SK-N-SH treated with all-trans-retinoic acid at 6 μM for 48 hours (cell line): ENCODE measurements at regions not wholly inside any gene's neighbourhood (a gene's known extent, or its start where the extent isn't known, plus 50 kb on each side); places are given as distances from the start of the nearest gene placed in this dataset.

Source experiments
- ATAC-seq: fragments of 200-7000 bp; cut with Tn5 transposase; 3 replicates; pipeline ENCODE4 v1.9.1; 2020; ENCODE audit warnings: mild to moderate bottlenecking, moderate library complexity
- ARNTL ChIP-seq: fragments of 450-650 bp; formaldehyde crosslinking; IDR thresholded peaks from 2 replicates; pipeline ENCODE4 v1.5.0; 2020; ENCODE audit warnings: low read depth, mild to moderate bottlenecking, moderate library complexity, borderline replicate concordance
- BACH2 ChIP-seq: fragments of 250-450 bp; sonication (Bioruptor Pico); IDR thresholded peaks from 2 replicates; pipeline ENCODE4 v1.9.0; 2021; ENCODE audit warnings: mild to moderate bottlenecking, borderline replicate concordance
- CREB5 ChIP-seq: fragments of 250-450 bp; sonication (Bioruptor Pico); IDR thresholded peaks from 2 replicates; pipeline ENCODE4 v1.5.1; 2020; ENCODE audit warnings: low read depth, mild to moderate bottlenecking, moderate library complexity
- CSDC2 ChIP-seq: fragments of 250-450 bp; sonication (Bioruptor Pico); IDR thresholded peaks from 2 replicates; pipeline ENCODE4 v1.5.0; 2020; ENCODE audit warnings: mild to moderate bottlenecking, moderate library complexity
- CSRNP3 ChIP-seq: fragments of 250-450 bp; sonication (Bioruptor Pico); IDR thresholded peaks from 2 replicates; pipeline ENCODE4 v1.5.1; 2021; ENCODE audit warnings: mild to moderate bottlenecking, moderate library complexity
- ESRRG ChIP-seq: fragments of 250-450 bp; sonication (Bioruptor Pico); IDR thresholded peaks from 2 replicates; pipeline ENCODE4 v1.6.1; 2021; ENCODE audit warnings: mild to moderate bottlenecking
- GLIS3 ChIP-seq: fragments of 250-450 bp; sonication (Bioruptor Pico); IDR thresholded peaks from 2 replicates; pipeline ENCODE4 v1.5.0; 2020; ENCODE audit warnings: mild to moderate bottlenecking, moderate library complexity
- ISL1 ChIP-seq: fragments of 250-450 bp; sonication (Bioruptor Pico); IDR thresholded peaks from 2 replicates; pipeline ENCODE4 v2.1.2; 2022; ENCODE audit warnings: mild to moderate bottlenecking, moderate library complexity
- OSR1 ChIP-seq: fragments of 250-450 bp; sonication (Bioruptor Pico); IDR thresholded peaks from 2 replicates; pipeline ENCODE4 v1.8.0; 2022; ENCODE audit warnings: moderate library complexity, mild to moderate bottlenecking, inconsistent platforms
- PATZ1 ChIP-seq: fragments of 250-450 bp; sonication (Bioruptor Pico); IDR thresholded peaks from 2 replicates; pipeline ENCODE4 v1.8.0; 2020; ENCODE audit warnings: mild to moderate bottlenecking, moderate library complexity, borderline replicate concordance
- POU6F1 ChIP-seq: fragments of 250-450 bp; sonication (Bioruptor Pico); IDR thresholded peaks from 2 replicates; pipeline ENCODE4 v1.8.0; 2021; ENCODE audit warnings: low read depth, mild to moderate bottlenecking, moderate library complexity, borderline replicate concordance
- PPARA ChIP-seq: fragments of 250-450 bp; sonication (Bioruptor Pico); IDR thresholded peaks from 2 replicates; pipeline ENCODE4 v1.5.0; 2020; ENCODE audit warnings: mild to moderate bottlenecking, borderline replicate concordance
- RARB ChIP-seq: fragments of 250-450 bp; sonication (Bioruptor Pico); IDR thresholded peaks from 2 replicates; pipeline ENCODE4 v1.8.0; 2021; ENCODE audit warnings: mild to moderate bottlenecking, moderate library complexity
- SNAI2 ChIP-seq: fragments of 250-450 bp; sonication (Bioruptor Pico); IDR thresholded peaks from 2 replicates; pipeline ENCODE4 v1.5.0; 2020; ENCODE audit warnings: mild to moderate bottlenecking, moderate library complexity
- TCF4 ChIP-seq: fragments of 250-450 bp; sonication (Bioruptor Pico); IDR thresholded peaks from 2 replicates; pipeline ENCODE4 v1.8.0; 2021; ENCODE audit warnings: mild to moderate bottlenecking, moderate library complexity, borderline replicate concordance
- TOX ChIP-seq: fragments of 250-450 bp; sonication (Bioruptor Pico); IDR thresholded peaks from 2 replicates; pipeline ENCODE4 v1.8.0; 2021; ENCODE audit warnings: mild to moderate bottlenecking, moderate library complexity, borderline replicate concordance
- ZC3H10 ChIP-seq: fragments of 250-450 bp; sonication (Bioruptor Pico); IDR thresholded peaks from 2 replicates; pipeline ENCODE4 v1.5.1; 2021; ENCODE audit warnings: mild to moderate bottlenecking, moderate library complexity
- ZFP3 ChIP-seq: fragments of 250-450 bp; sonication (Bioruptor Pico); IDR thresholded peaks from 2 replicates; pipeline ENCODE4 v1.5.0; 2020; ENCODE audit warnings: mild to moderate bottlenecking, moderate library complexity
- ZFP30 ChIP-seq: fragments of 450-650 bp; formaldehyde crosslinking; IDR thresholded peaks from 2 replicates; pipeline ENCODE4 v1.5.0; 2022; ENCODE audit warnings: mild to moderate bottlenecking, moderate library complexity
- ZNF565 ChIP-seq: fragments of 450-650 bp; formaldehyde crosslinking; conservative IDR thresholded peaks from 2 replicates; pipeline ENCODE4 v1.5.0; 2020; ENCODE audit warnings: low read depth, mild to moderate bottlenecking, moderate library complexity
- ZNF70 ChIP-seq: fragments of 450-650 bp; formaldehyde crosslinking; IDR thresholded peaks from 2 replicates; pipeline ENCODE4 v1.5.0; 2020; ENCODE audit warnings: mild to moderate bottlenecking, moderate library complexity
- ZNF8 ChIP-seq: fragments of 450-650 bp; formaldehyde crosslinking; IDR thresholded peaks from 2 replicates; pipeline ENCODE4 v1.5.0; 2020; ENCODE audit warnings: mild to moderate bottlenecking, moderate library complexity

GRCh38 chr2:53379547-53379946, 388.1 kb upstream of the CHAC2 start:
- no peak for ATAC-seq
- no peak for TF ChIP-seq CSDC2
- no peak for TF ChIP-seq OSR1 (CRISPR knock-in tag)
- TF ChIP-seq ARNTL, result no peak
- TF ChIP-seq POU6F1 (CRISPR knock-in tag), result no peak
- TF ChIP-seq ZFP30 (CRISPR knock-in tag), result no peak
- no peak for TF ChIP-seq CSRNP3 (CRISPR knock-in tag)
- no peak for TF ChIP-seq GLIS3 (CRISPR knock-in tag)
- TF ChIP-seq PPARA (CRISPR knock-in tag), result no peak
- TF ChIP-seq SNAI2 (CRISPR knock-in tag), result no peak
- TF ChIP-seq TCF4, result no peak
- no peak for TF ChIP-seq ZNF70 (CRISPR knock-in tag)
- TF ChIP-seq ZNF565 (CRISPR knock-in tag), result no peak
- no peak for TF ChIP-seq ZNF8
- TF ChIP-seq TOX (CRISPR knock-in tag), result no peak
- no peak for TF ChIP-seq CREB5 (CRISPR knock-in tag)
- TF ChIP-seq PATZ1 (CRISPR knock-in tag), result no peak

GRCh38 chr2:53378791-53379190, 388.8 kb upstream of the CHAC2 start:
- no peak for ATAC-seq
- TF ChIP-seq CREB5 (CRISPR knock-in tag), result no peak
- TF ChIP-seq ZNF70 (CRISPR knock-in tag), result no peak
- TF ChIP-seq TOX (CRISPR knock-in tag), result no peak
- TF ChIP-seq SNAI2 (CRISPR knock-in tag), result no peak
- no peak for TF ChIP-seq POU6F1 (CRISPR knock-in tag)
- TF ChIP-seq CSRNP3 (CRISPR knock-in tag), result no peak
- no peak for TF ChIP-seq ZC3H10
- no peak for TF ChIP-seq ZNF565 (CRISPR knock-in tag)

- ATAC-seq, result no peak
- TF ChIP-seq ZFP3 (CRISPR knock-in tag), result no peak
- TF ChIP-seq ISL1 (CRISPR knock-in tag), result no peak
- no peak for TF ChIP-seq ARNTL
- TF ChIP-seq TCF4, result no peak
- TF ChIP-seq BACH2 (CRISPR knock-in tag), result no peak
- TF ChIP-seq PATZ1 (CRISPR knock-in tag), result no peak
- TF ChIP-seq ZFP30 (CRISPR knock-in tag), result no peak
- TF ChIP-seq RARB (CRISPR knock-in tag), result no peak
- TF ChIP-seq ESRRG (CRISPR knock-in tag), result no peak
- no peak for TF ChIP-seq CSRNP3 (CRISPR knock-in tag)
- TF ChIP-seq ZNF70 (CRISPR knock-in tag), result no peak
- no peak for TF ChIP-seq CSDC2
Observed at GRCh38 chr2:53373126-53373525, 394.5 kb upstream of the CHAC2 start.
